IPS DF 4.7 (cell line): ENCODE measurements at regions not wholly inside any gene's neighbourhood (a gene's known extent, or its start where the extent isn't known, plus 50 kb on each side); places are given as distances from the start of the nearest gene placed in this dataset.
"Not testable (repeated sequence)": the region's sequence is repeated elsewhere in the genome, so short reads cannot be mapped to it uniquely, and the experiment has no call there.

ENCODE experiments used
- DNase-seq: peaks from one replicate; pipeline ENCODE4 v3.0.0-alpha.2; 2013; ENCODE audit warnings: low spot score; ENCODE audit errors: extremely low read depth

- not testable (repeated sequence) for DNase-seq
These were observed 197.8 kb downstream of the ALG10 start for GRCh38 chr12:34220079-34220478.

GRCh38 chr12:34223640-34224039, 201.3 kb downstream of the ALG10 start:
- no peak for DNase-seq

- not testable (repeated sequence) for DNase-seq
These were observed 203.7 kb downstream of the ALG10 start for GRCh38 chr12:34226044-34226443.

GRCh38 chr12:34228046-34228445, 205.8 kb downstream of the ALG10 start:
- not testable (repeated sequence) for DNase-seq

- DNase-seq, result not testable (repeated sequence)
These were observed 206.7 kb downstream of the ALG10 start for GRCh38 chr12:34229033-34229432.

GRCh38 chr12:34233618-34234017, 211.3 kb downstream of the ALG10 start:
- no peak for DNase-seq

GRCh38 chr12:34236073-34236472, 213.8 kb downstream of the ALG10 start:
- no peak for DNase-seq

GRCh38 chr12:34244608-34245007, 222.3 kb downstream of the ALG10 start:
- DNase-seq, result no peak

- DNase-seq, result no peak
These were observed 227.0 kb downstream of the ALG10 start for GRCh38 chr12:34249271-34249670.

GRCh38 chr12:34251879-34252278, 229.6 kb downstream of the ALG10 start:
- DNase-seq, result not testable (repeated sequence)

GRCh38 chr12:34253674-34254073, 231.4 kb downstream of the ALG10 start:
- no peak for DNase-seq

- DNase-seq, result no peak
These were observed 234.8 kb downstream of the ALG10 start for GRCh38 chr12:34257093-34257492.

- not testable (repeated sequence) for DNase-seq
These were observed 239.8 kb downstream of the ALG10 start for GRCh38 chr12:34262140-34262539.

GRCh38 chr12:34264110-34264509, 241.8 kb downstream of the ALG10 start:
- DNase-seq, result no peak

- DNase-seq, result not testable (repeated sequence)
These were observed 251.4 kb downstream of the ALG10 start for GRCh38 chr12:34273703-34274102.

GRCh38 chr12:34275129-34275528, 252.8 kb downstream of the ALG10 start:
- DNase-seq, result no peak

- no peak for DNase-seq
These were observed 264.2 kb downstream of the ALG10 start for GRCh38 chr12:34286483-34286882.

GRCh38 chr12:34286934-34287333, 264.6 kb downstream of the ALG10 start:
- DNase-seq, result no peak

GRCh38 chr12:34287437-34287836, 265.1 kb downstream of the ALG10 start:
- no peak for DNase-seq

- no peak for DNase-seq
These were observed 266.0 kb downstream of the ALG10 start for GRCh38 chr12:34287986-34288962.

- no peak for DNase-seq
These were observed 266.7 kb downstream of the ALG10 start for GRCh38 chr12:34288963-34289345.

- no peak for DNase-seq
These were observed 267.4 kb downstream of the ALG10 start for GRCh38 chr12:34289431-34290380.
